OCI-LY1 (cell line): ENCODE measurements at regions not wholly inside any gene's neighbourhood (a gene's known extent, or its start where the extent isn't known, plus 50 kb on each side); places are given as distances from the start of the nearest gene placed in this dataset.

Experiments
- H2AFZ ChIP-seq: fragments of 200-600 bp; sonication (generic), shearing (Covaris generic); 2 replicates; pipeline ENCODE4 v1.6.0; 2014; ENCODE audit warnings: antibody characterized with exemption, mild to moderate bottlenecking, low read length
- H3F3A ChIP-seq: fragments of 200-600 bp; sonication (generic), shearing (Covaris generic); 2 replicates; pipeline ENCODE4 v1.6.0; 2014; ENCODE audit warnings: mild to moderate bottlenecking, antibody characterized with exemption, low read length, moderate library complexity; ENCODE audit not compliant: insufficient read depth
- H3K27ac ChIP-seq: fragments of 200-600 bp; sonication (generic); 2 replicates; pipeline ENCODE4 v1.5.1; 2014; ENCODE audit warnings: low read length, mixed run types, mild to moderate bottlenecking, low read depth; ENCODE audit not compliant: poor library complexity, severe bottlenecking
- H3K27me3 ChIP-seq: fragments of 200-600 bp; sonication (generic); 2 replicates; pipeline ENCODE4 v1.6.0; 2014; ENCODE audit warnings: antibody characterized with exemption, mild to moderate bottlenecking, low read length, moderate library complexity; ENCODE audit not compliant: insufficient read depth
- H3K36me3 ChIP-seq: fragments of 200-600 bp; sonication (generic); 2 replicates; pipeline ENCODE4 v1.6.1; 2014; ENCODE audit warnings: mild to moderate bottlenecking, antibody characterized with exemption, low read length, moderate library complexity, mixed read lengths; ENCODE audit not compliant: insufficient read depth
- H3K4me1 ChIP-seq: fragments of 200-600 bp; sonication (generic); 2 replicates; pipeline ENCODE4 v1.5.1; 2014; ENCODE audit warnings: mild to moderate bottlenecking, low read length, moderate library complexity; ENCODE audit not compliant: insufficient read depth, severe bottlenecking
- H3K4me2 ChIP-seq: fragments of 200-600 bp; sonication (generic), shearing (Covaris generic); 2 replicates; pipeline ENCODE4 v1.6.1; 2014; ENCODE audit warnings: low read length
- H3K4me3 ChIP-seq: fragments of 200-600 bp; sonication (generic); 2 replicates; pipeline ENCODE4 v1.5.1; 2014; ENCODE audit warnings: low read length, low read depth, mild to moderate bottlenecking, mixed read lengths; ENCODE audit not compliant: poor library complexity, severe bottlenecking
- H3K79me2 ChIP-seq: fragments of 200-600 bp; shearing (Covaris generic); 2 replicates; pipeline ENCODE4 v1.6.1; 2016; ENCODE audit warnings: mixed run types, low read length, mixed read lengths; ENCODE audit not compliant: insufficient read depth
- H3K9ac ChIP-seq: fragments of 200-600 bp; sonication (generic), shearing (Covaris generic); 2 replicates; pipeline ENCODE4 v1.6.1; 2014; ENCODE audit warnings: mild to moderate bottlenecking, low read length, mixed read lengths
- H3K9me2 ChIP-seq: fragments of 200-600 bp; sonication (generic), shearing (Covaris generic); 2 replicates; pipeline ENCODE4 v1.6.1; 2014; ENCODE audit warnings: low read depth, mild to moderate bottlenecking, low read length, mixed read lengths
- H3K9me3 ChIP-seq: fragments of 200-600 bp; shearing (Covaris generic); 2 replicates; pipeline ENCODE4 v1.6.1; 2014; ENCODE audit warnings: low read length, mixed read lengths
- H4K20me1 ChIP-seq: fragments of 200-600 bp; sonication (generic), shearing (Covaris generic); 2 replicates; pipeline ENCODE4 v1.6.0; 2016; ENCODE audit warnings: mild to moderate bottlenecking, low read length; ENCODE audit not compliant: insufficient read depth
- CTCF ChIP-seq: fragments of 200-600 bp; sonication (generic), shearing (Covaris generic); IDR thresholded peaks from 2 replicates; pipeline ENCODE4 v1.5.1; 2017; ENCODE audit warnings: mild to moderate bottlenecking, antibody characterized with exemption, low read length, moderate library complexity, mixed read lengths
- EZH2 ChIP-seq: fragments of 200-600 bp; sonication (generic), shearing (Covaris generic); IDR thresholded peaks from 2 replicates; pipeline ENCODE4 v1.8.0; 2017; ENCODE audit warnings: borderline replicate concordance, mixed run types, mild to moderate bottlenecking, antibody characterized with exemption, low read length, moderate library complexity, mixed read lengths

GRCh38 chr4:125843947-125844346 lies 529.2 kb downstream of the FAT4 start:
- Histone ChIP-seq H3K4me3 (no peak overlapping the region), H4K20me1 (no peaks in the 10 kb centered on the region)
- TF ChIP-seq EZH2 (no peak), CTCF (no peak)

GRCh38 chr4:125847518-125847917 lies 532.8 kb downstream of the FAT4 start:
- no peaks in the 10 kb centered on the region for H3F3A ChIP-seq
- no peaks in the 10 kb centered on the region for H4K20me1 ChIP-seq
- no peaks in the 10 kb centered on the region for H3K27me3 ChIP-seq
- no peaks in the 10 kb centered on the region for H3K79me2 ChIP-seq
- H3K36me3 ChIP-seq = no peaks in the 10 kb centered on the region
- no peak for TF ChIP-seq CTCF
- no peak for TF ChIP-seq EZH2
- no peak overlapping the region for H3K4me2 ChIP-seq
- H3K9me3 ChIP-seq = no peaks in the 10 kb centered on the region
- H3K9me2 ChIP-seq = no peaks in the 10 kb centered on the region
- no peak overlapping the region for H2AFZ ChIP-seq
- no peak overlapping the region for H3K9ac ChIP-seq
- no peak overlapping the region for H3K4me3 ChIP-seq
- H3K4me1 ChIP-seq = no peaks in the 10 kb centered on the region
- H3K27ac ChIP-seq = no peak overlapping the region

More at GRCh38 chr4:125843947-125844346, 529.2 kb downstream of the FAT4 start:
- Histone ChIP-seq H3K4me1 (no peaks in the 10 kb centered on the region), H3K27ac (no peak overlapping the region), H3K9me2 (no peaks in the 10 kb centered on the region), H3K9ac (no peak overlapping the region), H3K27me3 (no peaks in the 10 kb centered on the region), H2AFZ (no peak overlapping the region), H3K4me2 (no peak overlapping the region), H3K9me3 (no peaks in the 10 kb centered on the region), H3F3A (no peaks in the 10 kb centered on the region), H3K79me2 (no peaks in the 10 kb centered on the region), H3K36me3 (no peaks in the 10 kb centered on the region)

DNA sequence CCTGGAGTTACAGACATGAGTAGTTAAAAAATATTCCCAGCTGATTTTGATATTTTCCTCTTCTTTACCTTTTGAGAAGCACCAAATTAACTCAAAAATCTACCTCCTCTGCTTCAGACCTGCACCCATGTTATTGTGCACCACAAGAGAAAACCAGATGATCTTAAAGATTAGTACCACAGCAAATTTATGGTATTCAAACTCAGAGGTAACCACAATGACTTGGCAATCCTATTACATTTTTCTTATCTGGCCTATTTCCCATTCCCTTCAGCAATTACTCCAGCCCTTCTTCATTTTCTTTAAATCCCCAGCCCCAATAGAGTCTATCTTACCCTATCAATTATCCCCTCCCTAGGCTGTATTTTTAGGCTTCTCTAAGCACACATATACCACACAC lies 535.1 kb downstream of the FAT4 start:
- no peak for TF ChIP-seq EZH2
- TF ChIP-seq CTCF = no peak
- Histone ChIP-seq H3K27ac (no peak overlapping the region), H3K27me3 (no peaks in the 10 kb centered on the region), H3K79me2 (no peaks in the 10 kb centered on the region), H3K36me3 (no peaks in the 10 kb centered on the region), H3K9ac (no peak overlapping the region), H4K20me1 (no peaks in the 10 kb centered on the region), H2AFZ (no peak overlapping the region), H3K9me3 (no peaks in the 10 kb centered on the region), H3K4me1 (no peaks in the 10 kb centered on the region), H3K4me3 (no peak overlapping the region), H3F3A (no peaks in the 10 kb centered on the region), H3K9me2 (no peaks in the 10 kb centered on the region), H3K4me2 (no peak overlapping the region)
